Lung microvascular endothelial cell (primary cell): ENCODE measurements at regions not wholly inside any gene's neighbourhood (a gene's known extent, or its start where the extent isn't known, plus 50 kb on each side); places are given as distances from the start of the nearest gene placed in this dataset.
A peak's percentile ranks its signal among the peaks of the same experiment; 100 is the strongest.
"Not testable (repeated sequence)": the region's sequence is repeated elsewhere in the genome, so short reads cannot be mapped to it uniquely, and the experiment has no call there.

ENCODE experiments used
- DNase-seq, 2 donors: peaks; one replicate each; pipeline versions ENCODE4 v3.0.0 to v3.0.0-alpha.2; 2010; ENCODE audit warnings: low read depth in 2 of 2

GRCh38 chr4:19631814-19632213 is 619.9 kb upstream of the SLIT2 start:
- no peak for DNase-seq

GRCh38 chr4:19623866-19624265 is 627.8 kb upstream of the SLIT2 start:
- DNase-seq, result no peak

GRCh38 chr4:19615086-19615689 is 636.5 kb upstream of the SLIT2 start:
- DNase-seq, result no peak

- no peak for DNase-seq
These were observed 637.5 kb upstream of the SLIT2 start for GRCh38 chr4:19614171-19614570.

GRCh38 chr4:19596342-19596741 is 655.4 kb upstream of the SLIT2 start:
- DNase-seq, result no peak

GRCh38 chr4:19592391-19592790 is 659.3 kb upstream of the SLIT2 start:
- DNase-seq, result no peak

- DNase-seq, result no peak
These were observed 667.7 kb upstream of the SLIT2 start for GRCh38 chr4:19583827-19584569.

- no peak for DNase-seq
These were observed 671.6 kb upstream of the SLIT2 start for GRCh38 chr4:19580095-19580494.

GRCh38 chr4:19579608-19580007 is 672.1 kb upstream of the SLIT2 start:
- DNase-seq, result no peak

- no peak for DNase-seq
These were observed 674.6 kb upstream of the SLIT2 start for GRCh38 chr4:19577097-19577496.

GRCh38 chr4:19575924-19576323 is 675.8 kb upstream of the SLIT2 start:
- peak in 1 of 2 donors; percentile 2 for DNase-seq

- DNase-seq, result no peak
These were observed 685.7 kb upstream of the SLIT2 start for GRCh38 chr4:19566041-19566440.

GRCh38 chr4:19562456-19562855 is 689.2 kb upstream of the SLIT2 start:
- no peak for DNase-seq

- no peak for DNase-seq
These were observed 694.5 kb upstream of the SLIT2 start for GRCh38 chr4:19557161-19557560.

GRCh38 chr4:19556276-19556675 is 695.4 kb upstream of the SLIT2 start:
- not testable (repeated sequence) for DNase-seq

GRCh38 chr4:19547463-19547862 is 704.2 kb upstream of the SLIT2 start:
- DNase-seq, result no peak

GRCh38 chr4:19544446-19545125 is 707.1 kb upstream of the SLIT2 start:
- no peak for DNase-seq

GRCh38 chr4:19540859-19541540 is 710.7 kb upstream of the SLIT2 start:
- no peak for DNase-seq

GRCh38 chr4:19539201-19539600 is 712.5 kb upstream of the SLIT2 start:
- no peak for DNase-seq

GRCh38 chr4:19534159-19534558 is 717.5 kb upstream of the SLIT2 start:
- no peak for DNase-seq

- DNase-seq, result no peak
These were observed 719.5 kb upstream of the SLIT2 start for GRCh38 chr4:19531906-19532848.
